ENCODE measurements at regions not wholly inside any gene's neighbourhood (a gene's known extent, or its start where the extent isn't known, plus 50 kb on each side); places are given as distances from the start of the nearest gene placed in this dataset.

DNA sequence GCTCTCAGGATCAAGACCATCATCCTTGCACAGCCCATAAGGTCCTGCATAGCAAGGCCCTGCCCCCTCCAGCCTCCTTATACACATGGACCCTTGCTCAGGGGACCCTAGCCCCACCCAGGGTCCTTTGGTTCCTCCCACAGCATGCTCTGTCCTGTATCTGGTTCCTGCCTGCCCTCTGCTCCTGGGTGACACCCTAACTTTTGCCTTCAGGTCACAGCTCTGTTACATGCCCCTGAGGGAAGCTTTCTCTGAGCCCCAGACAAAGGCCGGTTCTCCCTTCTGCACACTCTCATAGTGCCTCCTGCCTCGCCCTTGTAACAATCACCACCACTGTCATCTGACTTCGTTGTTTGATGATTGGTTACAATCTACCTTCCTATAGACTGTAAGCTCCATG is 204.8 kb downstream of the SMAD2 start:
- no peak for TF ChIP-seq MED1 (CRISPR knock-in tag; IDR thresholded peaks at IDR 0.05; ENCODE audit: borderline replicate concordance)
- TF ChIP-seq, protein P1, sequence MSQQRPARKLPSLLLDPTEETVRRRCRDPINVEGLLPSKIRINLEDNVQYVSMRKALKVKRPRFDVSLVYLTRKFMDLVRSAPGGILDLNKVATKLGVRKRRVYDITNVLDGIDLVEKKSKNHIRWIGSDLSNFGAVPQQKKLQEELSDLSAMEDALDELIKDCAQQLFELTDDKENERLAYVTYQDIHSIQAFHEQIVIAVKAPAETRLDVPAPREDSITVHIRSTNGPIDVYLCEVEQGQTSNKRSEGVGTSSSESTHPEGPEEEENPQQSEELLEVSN (IDR thresholded peaks at IDR 0.05; ENCODE audit: borderline replicate concordance in 1 of 2, extremely low read depth in 1 of 2, insufficient read depth in 1 of 2, insufficient read length in 1 of 2, low read depth in 1 of 2, low read length in 1 of 2, poor library complexity in 1 of 2, severe bottlenecking in 1 of 2): no peak
- no peak for TF ChIP-seq JUND (IDR thresholded peaks at IDR 0.05; ENCODE audit: borderline replicate concordance, low read depth, low read length)
- TF ChIP-seq JUND (tag; IDR thresholded peaks at IDR 0.05; ENCODE audit: borderline replicate concordance, low read depth, low read length): no peak
- TF ChIP-seq, protein P2, sequence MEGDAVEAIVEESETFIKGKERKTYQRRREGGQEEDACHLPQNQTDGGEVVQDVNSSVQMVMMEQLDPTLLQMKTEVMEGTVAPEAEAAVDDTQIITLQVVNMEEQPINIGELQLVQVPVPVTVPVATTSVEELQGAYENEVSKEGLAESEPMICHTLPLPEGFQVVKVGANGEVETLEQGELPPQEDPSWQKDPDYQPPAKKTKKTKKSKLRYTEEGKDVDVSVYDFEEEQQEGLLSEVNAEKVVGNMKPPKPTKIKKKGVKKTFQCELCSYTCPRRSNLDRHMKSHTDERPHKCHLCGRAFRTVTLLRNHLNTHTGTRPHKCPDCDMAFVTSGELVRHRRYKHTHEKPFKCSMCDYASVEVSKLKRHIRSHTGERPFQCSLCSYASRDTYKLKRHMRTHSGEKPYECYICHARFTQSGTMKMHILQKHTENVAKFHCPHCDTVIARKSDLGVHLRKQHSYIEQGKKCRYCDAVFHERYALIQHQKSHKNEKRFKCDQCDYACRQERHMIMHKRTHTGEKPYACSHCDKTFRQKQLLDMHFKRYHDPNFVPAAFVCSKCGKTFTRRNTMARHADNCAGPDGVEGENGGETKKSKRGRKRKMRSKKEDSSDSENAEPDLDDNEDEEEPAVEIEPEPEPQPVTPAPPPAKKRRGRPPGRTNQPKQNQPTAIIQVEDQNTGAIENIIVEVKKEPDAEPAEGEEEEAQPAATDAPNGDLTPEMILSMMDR (IDR thresholded peaks at IDR 0.05 in 2 of 3, conservative IDR thresholded peaks at IDR 0.05 in 1 of 3; ENCODE audit: insufficient read depth in 2 of 3, low read depth in 1 of 3, low read length in 3 of 3): no peak
- no peak for TF ChIP-seq MTF1 (CRISPR knock-in tag; IDR thresholded peaks at IDR 0.05; ENCODE audit: borderline replicate concordance)

Measured in K562 (cell line).